ENCODE measurements at regions not wholly inside any gene's neighbourhood (a gene's known extent, or its start where the extent isn't known, plus 50 kb on each side); places are given as distances from the start of the nearest gene placed in this dataset.

- TF ChIP-seq, protein P1, sequence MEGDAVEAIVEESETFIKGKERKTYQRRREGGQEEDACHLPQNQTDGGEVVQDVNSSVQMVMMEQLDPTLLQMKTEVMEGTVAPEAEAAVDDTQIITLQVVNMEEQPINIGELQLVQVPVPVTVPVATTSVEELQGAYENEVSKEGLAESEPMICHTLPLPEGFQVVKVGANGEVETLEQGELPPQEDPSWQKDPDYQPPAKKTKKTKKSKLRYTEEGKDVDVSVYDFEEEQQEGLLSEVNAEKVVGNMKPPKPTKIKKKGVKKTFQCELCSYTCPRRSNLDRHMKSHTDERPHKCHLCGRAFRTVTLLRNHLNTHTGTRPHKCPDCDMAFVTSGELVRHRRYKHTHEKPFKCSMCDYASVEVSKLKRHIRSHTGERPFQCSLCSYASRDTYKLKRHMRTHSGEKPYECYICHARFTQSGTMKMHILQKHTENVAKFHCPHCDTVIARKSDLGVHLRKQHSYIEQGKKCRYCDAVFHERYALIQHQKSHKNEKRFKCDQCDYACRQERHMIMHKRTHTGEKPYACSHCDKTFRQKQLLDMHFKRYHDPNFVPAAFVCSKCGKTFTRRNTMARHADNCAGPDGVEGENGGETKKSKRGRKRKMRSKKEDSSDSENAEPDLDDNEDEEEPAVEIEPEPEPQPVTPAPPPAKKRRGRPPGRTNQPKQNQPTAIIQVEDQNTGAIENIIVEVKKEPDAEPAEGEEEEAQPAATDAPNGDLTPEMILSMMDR (IDR thresholded peaks at IDR 0.05), result no peak
- TF ChIP-seq EP300 (IDR thresholded peaks at IDR 0.05), result no peak
- TF ChIP-seq POLR2AphosphoS5 (IDR thresholded peaks at IDR 0.05), result no peak
- TF ChIP-seq POLR2A (IDR thresholded peaks at IDR 0.05), result no peak
Observed at GRCh38 chr6:109314313-109314712, 68.0 kb downstream of the CD164 start.
